HG02970 (cell line): ENCODE measurements at regions not wholly inside any gene's neighbourhood (a gene's known extent, or its start where the extent isn't known, plus 50 kb on each side); places are given as distances from the start of the nearest gene placed in this dataset.
"Not testable (repeated sequence)": the region's sequence is repeated elsewhere in the genome, so short reads cannot be mapped to it uniquely, and the experiment has no call there.

Experiments used
- ATAC-seq: cut with Tn5 transposase; IDR thresholded peaks from one replicate; pipeline ENCODE4 v1.9.1; 2021; ENCODE audit warnings: mild to moderate bottlenecking, moderate library complexity, moderate number of reproducible peaks; ENCODE audit not compliant: unreplicated experiment, low FRiP score

- no peak for ATAC-seq
Measured at GRCh38 chr1:177650947-177651346, 318.9 kb downstream of the SEC16B start.

- ATAC-seq = no peak
Measured at GRCh38 chr1:177648731-177649265, 321.1 kb downstream of the SEC16B start.

GRCh38 chr1:177648138-177648537 lies 321.7 kb downstream of the SEC16B start:
- no peak for ATAC-seq

- ATAC-seq = no peak
Measured at GRCh38 chr1:177646757-177647730, 322.8 kb downstream of the SEC16B start.

GRCh38 chr1:177645491-177646190 lies 324.2 kb downstream of the SEC16B start:
- ATAC-seq = no peak

- no peak for ATAC-seq
Measured at GRCh38 chr1:177640687-177641086, 329.2 kb downstream of the SEC16B start.

- not testable (repeated sequence) for ATAC-seq
Measured at GRCh38 chr1:177634151-177634550, 335.7 kb downstream of the SEC16B start.

GRCh38 chr1:177632923-177633615 lies 336.8 kb downstream of the SEC16B start:
- no peak for ATAC-seq

GRCh38 chr1:177631770-177632169 lies 338.1 kb downstream of the SEC16B start:
- no peak for ATAC-seq

- ATAC-seq = no peak
Measured at GRCh38 chr1:177629526-177629925, 340.3 kb downstream of the SEC16B start.

- no peak for ATAC-seq
Measured at GRCh38 chr1:177627148-177627910, 342.5 kb downstream of the SEC16B start.

- ATAC-seq = no peak
Measured at GRCh38 chr1:177620636-177621190, 349.1 kb downstream of the SEC16B start.

- no peak for ATAC-seq
Measured at GRCh38 chr1:177615251-177615650, 354.6 kb downstream of the SEC16B start.

GRCh38 chr1:177611402-177611801 lies 358.5 kb downstream of the SEC16B start:
- no peak for ATAC-seq

- no peak for ATAC-seq
Measured at GRCh38 chr1:177609953-177610352, 359.9 kb downstream of the SEC16B start.

GRCh38 chr1:177600936-177601335 lies 368.9 kb downstream of the SEC16B start:
- no peak for ATAC-seq

GRCh38 chr1:177600321-177600720 lies 369.5 kb downstream of the SEC16B start:
- ATAC-seq = no peak

GRCh38 chr1:177597393-177597792 lies 372.5 kb downstream of the SEC16B start:
- ATAC-seq = no peak

- ATAC-seq = no peak
Measured at GRCh38 chr1:177596485-177596884, 373.4 kb downstream of the SEC16B start.

GRCh38 chr1:177593105-177593504 lies 376.8 kb downstream of the SEC16B start:
- ATAC-seq = no peak
